Vagina (tissue), 2 donors: ENCODE measurements at regions not wholly inside any gene's neighbourhood (a gene's known extent, or its start where the extent isn't known, plus 50 kb on each side); places are given as distances from the start of the nearest gene placed in this dataset.

Source experiments
- DNase-seq, 2 donors: peaks; one replicate each; pipeline ENCODE4 v3.0.0-alpha.2; 2017; ENCODE audit errors: extremely low spot score in 2 of 2
- H3K27ac ChIP-seq: fragments of 200-600 bp; sonication (generic); one replicate; pipeline ENCODE4 v1.5.1; 2019
- H3K27me3 ChIP-seq: fragments of 200-600 bp; sonication (generic); one replicate; pipeline ENCODE4 v1.5.1; 2019
- H3K36me3 ChIP-seq, 2 donors: fragments of 200-600 bp; sonication (generic); one replicate each; pipeline ENCODE4 v1.5.1; 2017 to 2019
- H3K4me1 ChIP-seq: fragments of 200-600 bp; sonication (generic); one replicate; pipeline ENCODE4 v1.5.1; 2019
- H3K4me3 ChIP-seq, 2 donors: fragments of 200-600 bp; sonication (generic); 1 replicate in 1 of 2; 2 replicates in 1 of 2; pipeline ENCODE4 v1.5.1; 2016 to 2019
- H3K9me3 ChIP-seq: fragments of 200-600 bp; sonication (generic); one replicate; pipeline ENCODE4 v1.5.1; 2019
- CTCF ChIP-seq, 3 experiments: fragments of 450-650 bp in 2 of 3; fragments of 200-600 bp in 1 of 3; sonication (generic) in 1 of 3; IDR thresholded peaks; one replicate each; pipeline ENCODE4 v1.5.1; 2017 to 2019; ENCODE audit warnings: antibody characterized with exemption in 3 of 3, mild to moderate bottlenecking in 2 of 3, moderate library complexity in 2 of 3
- POLR2A ChIP-seq, 2 donors: fragments of 450-650 bp; IDR thresholded peaks; one replicate each; pipeline ENCODE4 v1.6.1; 2017; ENCODE audit warnings: antibody characterized with exemption in 2 of 2, mild to moderate bottlenecking in 2 of 2, moderate library complexity in 2 of 2
- POLR2AphosphoS5 ChIP-seq, 2 donors: sonication (generic); formaldehyde crosslinking; IDR thresholded peaks; one replicate each; pipeline ENCODE4 v1.9.0; 2017; ENCODE audit warnings: antibody characterized with exemption in 2 of 2, mild to moderate bottlenecking in 2 of 2, low read depth in 1 of 2; ENCODE audit not compliant: insufficient read depth in 1 of 2
- intact Hi-C: fragments of 100-400 bp; cut with DNase I; formaldehyde crosslinking; loops from one replicate; pipeline ENCODE4 v1.15.1; 2023

GRCh38 chr2:118641711-118642110 is 205.7 kb downstream of the EN1 start:
- H3K4me1 ChIP-seq, result no peaks in the 10 kb centered on the region
- TF ChIP-seq POLR2AphosphoS5 (IDR thresholded peaks at IDR 0.05; ENCODE audit: insufficient read depth in 1 of 2, low read depth in 1 of 2) (no peak), POLR2A (IDR thresholded peaks at IDR 0.05) (no peak)
- H3K27ac ChIP-seq, result no peak overlapping the region
- H3K4me3 ChIP-seq, result no peak overlapping the region
- no peaks in the 10 kb centered on the region for H3K9me3 ChIP-seq
- DNase-seq, result no peak
- intact Hi-C loops, result no loop called here
- no peaks in the 10 kb centered on the region for H3K36me3 ChIP-seq
- H3K27me3 ChIP-seq, result no peaks in the 10 kb centered on the region

GRCh38 chr2:118639371-118639770 is 208.1 kb downstream of the EN1 start:
- TF ChIP-seq CTCF (IDR thresholded peaks at IDR 0.05) (no peak), POLR2A (IDR thresholded peaks at IDR 0.05) (no peak), POLR2AphosphoS5 (IDR thresholded peaks at IDR 0.05; ENCODE audit: insufficient read depth in 1 of 2, low read depth in 1 of 2) (no peak)
- DNase-seq, result no peak
- Histone ChIP-seq H3K9me3 (no peaks in the 10 kb centered on the region), H3K27me3 (no peaks in the 10 kb centered on the region), H3K4me3 (no peak overlapping the region), H3K4me1 (no peaks in the 10 kb centered on the region), H3K36me3 (no peaks in the 10 kb centered on the region), H3K27ac (no peak overlapping the region)
- intact Hi-C loops, result no loop called here

- Histone ChIP-seq H3K36me3 (no peaks in the 10 kb centered on the region), H3K27me3 (no peaks in the 10 kb centered on the region), H3K4me1 (no peaks in the 10 kb centered on the region), H3K27ac (no peak overlapping the region), H3K4me3 (no peak overlapping the region), H3K9me3 (no peaks in the 10 kb centered on the region)
- no peak for DNase-seq
- no peak for TF ChIP-seq POLR2A (IDR thresholded peaks at IDR 0.05)
- TF ChIP-seq CTCF (IDR thresholded peaks at IDR 0.05), result no peak
- TF ChIP-seq POLR2AphosphoS5 (IDR thresholded peaks at IDR 0.05; ENCODE audit: insufficient read depth in 1 of 2, low read depth in 1 of 2), result no peak
- intact Hi-C loops, result no loop called here
Observed at GRCh38 chr2:118638453-118638852, 209.0 kb downstream of the EN1 start.

GRCh38 chr2:118635891-118636290 is 211.6 kb downstream of the EN1 start:
- Histone ChIP-seq H3K4me1 (no peaks in the 10 kb centered on the region), H3K27me3 (no peaks in the 10 kb centered on the region), H3K27ac (no peak overlapping the region), H3K36me3 (no peaks in the 10 kb centered on the region), H3K4me3 (no peak overlapping the region), H3K9me3 (no peaks in the 10 kb centered on the region)
- TF ChIP-seq CTCF (IDR thresholded peaks at IDR 0.05) (no peak), POLR2A (IDR thresholded peaks at IDR 0.05) (no peak), POLR2AphosphoS5 (IDR thresholded peaks at IDR 0.05; ENCODE audit: insufficient read depth in 1 of 2, low read depth in 1 of 2) (no peak)
- DNase-seq, result no peak
- intact Hi-C loops, result no loop called here

- Histone ChIP-seq H3K36me3 (no peaks in the 10 kb centered on the region), H3K27ac (no peak overlapping the region), H3K4me1 (no peaks in the 10 kb centered on the region), H3K9me3 (no peaks in the 10 kb centered on the region), H3K4me3 (no peak overlapping the region), H3K27me3 (no peaks in the 10 kb centered on the region)
- no peak for TF ChIP-seq POLR2AphosphoS5 (IDR thresholded peaks at IDR 0.05; ENCODE audit: insufficient read depth in 1 of 2, low read depth in 1 of 2)
- no peak for TF ChIP-seq POLR2A (IDR thresholded peaks at IDR 0.05)
- no peak for TF ChIP-seq CTCF (IDR thresholded peaks at IDR 0.05)
- intact Hi-C loops, result no loop called here
- DNase-seq, result no peak
Observed at GRCh38 chr2:118634876-118635275, 212.6 kb downstream of the EN1 start.
